Left lung (tissue), 4 donors: ENCODE measurements at regions not wholly inside any gene's neighbourhood (a gene's known extent, or its start where the extent isn't known, plus 50 kb on each side); places are given as distances from the start of the nearest gene placed in this dataset.
"Not testable (repeated sequence)": the region's sequence is repeated elsewhere in the genome, so short reads cannot be mapped to it uniquely, and the experiment has no call there.

ENCODE experiments used
- ATAC-seq: fragments of 200-7000 bp; cut with Tn5 transposase; one replicate; pipeline ENCODE4 v1.9.1; 2020; ENCODE audit warnings: moderate library complexity
- DNase-seq, 4 donors: peaks; one replicate each; pipeline ENCODE4 v3.0.0-alpha.2; 2013 to 2020
- H3K27ac ChIP-seq, 2 donors: fragments of 200-600 bp; sonication (generic) in 1 of 2; one replicate each; pipeline versions ENCODE4 v1.5.0 to v1.8.0; 2020 to 2021
- H3K27me3 ChIP-seq, 2 donors: fragments of 200-600 bp; sonication (generic) in 1 of 2; one replicate each; pipeline versions ENCODE4 v1.5.0 to v1.8.0; 2020 to 2021
- H3K36me3 ChIP-seq, 2 donors: fragments of 200-600 bp; sonication (generic) in 1 of 2; one replicate each; pipeline versions ENCODE4 v1.5.0 to v1.8.0; 2020 to 2021
- H3K4me1 ChIP-seq, 2 donors: fragments of 200-600 bp; one replicate each; pipeline ENCODE4 v1.8.0; 2021
- H3K4me3 ChIP-seq, 2 donors: fragments of 200-600 bp; sonication (generic) in 1 of 2; one replicate each; pipeline versions ENCODE4 v1.5.0 to v1.8.0; 2020 to 2021; ENCODE audit warnings: mild to moderate bottlenecking in 1 of 2
- H3K9me3 ChIP-seq, 2 donors: fragments of 200-600 bp; sonication (generic) in 1 of 2; one replicate each; pipeline versions ENCODE4 v1.5.0 to v1.8.0; 2020 to 2021
- intact Hi-C, 2 donors: fragments of 100-400 bp; cut with DNase I; formaldehyde crosslinking; loops; one replicate each; pipeline versions ENCODE4 v1.11.2 to v1.14.2; 2022
- TF ChIP-seq, protein P1 (sequence below), 2 donors: fragments of 200-600 bp; sonication (generic) in 1 of 2; IDR thresholded peaks; one replicate each; pipeline versions ENCODE4 v1.5.0 to v1.8.0; 2021; ENCODE audit warnings: antibody characterized with exemption in 2 of 2
- donor health status: DM: no; HTN: yes; CAD: no.
- donor health status: DM: no; HTN: no; CAD: no.

DNA sequence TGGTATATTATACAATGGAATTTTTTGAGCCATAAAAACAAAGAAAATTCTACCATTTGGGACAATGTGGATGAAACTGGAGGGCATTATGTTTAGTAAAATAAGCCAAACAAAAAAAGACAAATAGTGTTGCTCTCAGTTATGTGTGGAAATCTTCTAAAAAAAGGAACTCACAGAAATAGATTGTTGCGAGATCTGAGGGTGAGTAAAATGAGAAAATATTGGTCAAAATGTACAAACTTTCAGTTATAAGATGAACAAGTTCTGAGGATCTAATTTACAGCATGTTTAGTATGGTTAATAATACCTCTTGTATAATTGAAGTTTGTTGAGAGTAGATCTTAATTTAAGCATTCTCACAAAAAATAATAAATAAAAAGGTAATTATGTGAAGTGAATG lies 291.2 kb downstream of the KIF20B start:
- Histone ChIP-seq H3K4me1 (no peaks in the 10 kb centered on the region), H3K36me3 (no peaks in the 10 kb centered on the region), H3K27ac (no peak overlapping the region), H3K27me3 (no peaks in the 10 kb centered on the region), H3K9me3 (peaks cover 0 to 10% of the 10 kb centered on the region in 2 donors), H3K4me3 (no peak overlapping the region)
- intact Hi-C loops = no loop called here
- TF ChIP-seq, protein P1, sequence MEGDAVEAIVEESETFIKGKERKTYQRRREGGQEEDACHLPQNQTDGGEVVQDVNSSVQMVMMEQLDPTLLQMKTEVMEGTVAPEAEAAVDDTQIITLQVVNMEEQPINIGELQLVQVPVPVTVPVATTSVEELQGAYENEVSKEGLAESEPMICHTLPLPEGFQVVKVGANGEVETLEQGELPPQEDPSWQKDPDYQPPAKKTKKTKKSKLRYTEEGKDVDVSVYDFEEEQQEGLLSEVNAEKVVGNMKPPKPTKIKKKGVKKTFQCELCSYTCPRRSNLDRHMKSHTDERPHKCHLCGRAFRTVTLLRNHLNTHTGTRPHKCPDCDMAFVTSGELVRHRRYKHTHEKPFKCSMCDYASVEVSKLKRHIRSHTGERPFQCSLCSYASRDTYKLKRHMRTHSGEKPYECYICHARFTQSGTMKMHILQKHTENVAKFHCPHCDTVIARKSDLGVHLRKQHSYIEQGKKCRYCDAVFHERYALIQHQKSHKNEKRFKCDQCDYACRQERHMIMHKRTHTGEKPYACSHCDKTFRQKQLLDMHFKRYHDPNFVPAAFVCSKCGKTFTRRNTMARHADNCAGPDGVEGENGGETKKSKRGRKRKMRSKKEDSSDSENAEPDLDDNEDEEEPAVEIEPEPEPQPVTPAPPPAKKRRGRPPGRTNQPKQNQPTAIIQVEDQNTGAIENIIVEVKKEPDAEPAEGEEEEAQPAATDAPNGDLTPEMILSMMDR (IDR thresholded peaks at IDR 0.05) = no peak
- no peak for ATAC-seq
- DNase-seq = no peak

DNA sequence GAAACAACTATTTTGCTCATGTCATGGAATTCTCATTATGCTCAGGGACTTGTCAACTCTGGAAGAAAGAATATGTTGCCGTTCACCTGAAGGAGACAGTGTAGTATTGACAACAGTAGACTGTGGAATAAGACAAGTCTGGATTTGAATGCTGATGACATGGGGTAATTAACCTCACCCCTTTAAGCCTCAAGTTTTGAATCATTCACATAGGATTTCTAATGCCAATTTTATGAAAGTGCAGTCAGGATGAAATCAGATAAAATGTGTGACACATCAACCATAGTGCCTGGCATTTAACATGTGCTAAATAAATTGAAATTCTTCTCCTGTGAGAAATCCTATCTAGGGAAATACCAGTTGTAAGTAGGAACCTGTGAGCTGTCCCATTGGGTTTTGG lies 305.8 kb downstream of the KIF20B start:
- no peak overlapping the region for H3K4me3 ChIP-seq
- H3K27ac ChIP-seq = no peak overlapping the region
- TF ChIP-seq, protein P1 (IDR thresholded peaks at IDR 0.05) = no peak
- intact Hi-C loops = no loop called here
- no peaks in the 10 kb centered on the region for H3K4me1 ChIP-seq
- no peaks in the 10 kb centered on the region for H3K27me3 ChIP-seq
- no peaks in the 10 kb centered on the region for H3K36me3 ChIP-seq
- ATAC-seq = no peak
- peaks cover 0 to 1% of the 10 kb centered on the region in 2 donors for H3K9me3 ChIP-seq
- DNase-seq = no peak

DNA sequence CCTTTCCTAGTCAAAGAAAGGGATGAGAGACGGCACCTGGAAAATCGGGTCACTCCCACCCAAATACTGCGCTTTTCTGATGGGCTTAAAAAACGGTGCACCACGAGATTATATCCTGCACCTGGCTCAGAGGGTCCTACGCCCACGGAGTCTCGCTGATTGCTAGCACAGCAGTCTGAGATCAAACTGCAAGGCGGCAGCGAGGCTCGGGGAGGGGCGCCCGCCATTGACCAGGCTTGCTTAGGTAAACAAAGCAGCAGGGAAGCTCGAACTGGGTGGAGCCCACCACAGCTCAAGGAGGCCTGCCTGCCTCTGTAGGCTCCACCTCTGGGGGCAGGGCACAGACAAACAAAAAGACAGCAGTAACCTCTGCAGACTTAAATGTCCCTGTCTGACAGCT lies 309.9 kb downstream of the KIF20B start:
- H3K9me3 ChIP-seq, ATAC-seq, H3K36me3 ChIP-seq, H3K4me1 ChIP-seq, DNase-seq, intact Hi-C loops, H3K27ac ChIP-seq, H3K27me3 ChIP-seq, H3K4me3 ChIP-seq: not testable (repeated sequence)

DNA sequence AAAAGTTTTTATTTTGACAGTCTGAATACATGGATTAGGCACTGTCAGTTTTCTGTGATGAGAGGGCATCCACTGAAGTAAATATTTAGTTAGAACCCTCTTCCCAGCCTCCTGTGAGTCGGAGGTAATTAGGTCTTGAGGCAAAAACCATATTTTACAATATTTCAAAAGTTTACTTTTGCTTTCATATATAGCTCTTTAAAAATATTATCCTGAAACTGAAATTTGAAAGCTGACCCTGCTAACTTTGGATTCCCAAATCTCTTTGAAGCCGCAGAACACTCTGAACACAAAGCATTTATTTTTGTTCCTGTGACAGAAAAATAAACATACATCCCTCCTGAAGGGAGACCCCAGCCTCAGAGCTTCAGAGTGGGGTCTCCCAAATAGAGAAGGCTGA lies 317.4 kb downstream of the KIF20B start:
- Histone ChIP-seq H3K9me3 (no peaks in the 10 kb centered on the region), H3K4me3 (no peak overlapping the region), H3K4me1 (no peaks in the 10 kb centered on the region), H3K27ac (no peak overlapping the region), H3K36me3 (no peaks in the 10 kb centered on the region), H3K27me3 (no peaks in the 10 kb centered on the region)
- TF ChIP-seq, protein P1 (IDR thresholded peaks at IDR 0.05) = no peak
- no peak for ATAC-seq
- no peak for DNase-seq
- intact Hi-C loops = no loop called here

DNA sequence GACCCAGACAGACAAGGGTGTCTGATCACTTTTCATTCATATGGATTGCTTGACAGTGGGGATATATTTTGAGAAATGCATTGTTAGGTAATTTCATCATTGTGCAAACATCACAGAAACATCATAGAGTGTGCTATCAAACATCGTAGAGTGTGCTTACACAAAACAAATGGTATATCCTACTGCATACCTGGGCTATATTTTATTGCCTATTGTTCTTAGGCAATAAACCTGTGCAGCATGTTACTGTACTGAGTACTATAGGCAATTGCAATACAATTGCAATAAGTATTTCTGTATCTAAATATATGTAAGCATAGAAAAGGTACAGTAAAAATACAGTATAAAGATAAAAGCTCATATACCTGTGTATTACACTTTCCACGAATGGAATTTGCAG lies 319.1 kb downstream of the KIF20B start:
- ATAC-seq (no peak), DNase-seq (no peak)
- Histone ChIP-seq H3K27me3 (no peaks in the 10 kb centered on the region), H3K4me1 (no peaks in the 10 kb centered on the region), H3K36me3 (no peaks in the 10 kb centered on the region), H3K9me3 (no peaks in the 10 kb centered on the region), H3K4me3 (no peak overlapping the region), H3K27ac (no peak overlapping the region)
- TF ChIP-seq, protein P1 (IDR thresholded peaks at IDR 0.05) = no peak
- intact Hi-C loops = no loop called here

DNA sequence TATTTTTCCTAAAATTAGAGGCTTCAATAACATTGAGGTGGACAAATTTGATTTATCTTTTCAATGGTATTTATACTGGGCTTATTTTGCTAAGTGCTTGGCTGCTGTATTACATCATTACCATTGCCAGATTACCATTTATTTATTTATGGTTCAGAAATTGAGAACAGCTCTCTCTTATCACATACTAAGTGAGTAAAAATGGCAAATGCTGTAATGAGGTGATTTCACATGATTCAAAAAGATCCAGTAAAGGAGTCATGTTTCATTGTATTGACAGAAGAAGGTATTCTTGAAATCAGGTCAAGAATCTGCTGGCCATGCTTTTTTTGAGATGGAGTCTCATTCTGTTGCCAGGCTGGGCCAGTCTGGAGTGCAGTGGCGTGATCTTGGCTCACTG lies 322.6 kb downstream of the KIF20B start:
- DNase-seq = no peak
- no peak overlapping the region for H3K27ac ChIP-seq
- no peak for ATAC-seq
- H3K27me3 ChIP-seq = no peaks in the 10 kb centered on the region
- H3K4me3 ChIP-seq = no peak overlapping the region
- H3K9me3 ChIP-seq = no peaks in the 10 kb centered on the region
- H3K4me1 ChIP-seq = no peaks in the 10 kb centered on the region
- TF ChIP-seq, protein P1 (IDR thresholded peaks at IDR 0.05) = no peak
- H3K36me3 ChIP-seq = no peaks in the 10 kb centered on the region
- intact Hi-C loops = no loop called here
